Astrocyte (in vitro differentiated cells and primary cell): ENCODE measurements at regions not wholly inside any gene's neighbourhood (a gene's known extent, or its start where the extent isn't known, plus 50 kb on each side); places are given as distances from the start of the nearest gene placed in this dataset.

Experiments used
- CTCF ChIP-seq: IDR thresholded peaks from 2 replicates; pipeline ENCODE4 v1.5.1; 2011; ENCODE audit warnings: low read depth, mild to moderate bottlenecking, inconsistent platforms, low read length, moderate library complexity; ENCODE audit not compliant: insufficient read depth
- EZH2 ChIP-seq: IDR thresholded peaks from 2 replicates; pipeline ENCODE4 v1.6.1; 2012; ENCODE audit warnings: mild to moderate bottlenecking, low read length, inconsistent platforms; ENCODE audit not compliant: insufficient read depth

- TF ChIP-seq CTCF (no peak), EZH2 (no peak)
Observed at GRCh38 chr5:13045897-13046551, 898.5 kb downstream of the DNAH5 start.
